H9 (cell line): ENCODE measurements at regions not wholly inside any gene's neighbourhood (a gene's known extent, or its start where the extent isn't known, plus 50 kb on each side); places are given as distances from the start of the nearest gene placed in this dataset.

Experiments
- DNase-seq: peaks from one replicate; pipeline ENCODE4 v3.0.0-alpha.2; 2017
- H2AFZ ChIP-seq: one replicate; pipeline ENCODE4 v1.6.1; 2013; ENCODE audit warnings: mild to moderate bottlenecking, low read length, control low read depth, moderate library complexity
- H2AK5ac ChIP-seq: 2 replicates; pipeline ENCODE4 v1.6.1; 2013; ENCODE audit warnings: low read length, control low read depth, mixed read lengths; ENCODE audit not compliant: insufficient read length
- H2BK120ac ChIP-seq: one replicate; pipeline ENCODE4 v1.6.1; 2013; ENCODE audit warnings: low read depth, mild to moderate bottlenecking, low read length, control low read depth, inconsistent platforms; ENCODE audit not compliant: poor library complexity, severe bottlenecking
- H2BK12ac ChIP-seq: 2 replicates; pipeline ENCODE4 v1.6.1; 2013; ENCODE audit warnings: low read length, control low read depth, mixed read lengths, low read depth; ENCODE audit not compliant: insufficient read length
- H2BK15ac ChIP-seq: 2 replicates; pipeline ENCODE4 v1.6.1; 2013; ENCODE audit warnings: low read depth, low read length, control low read depth
- H2BK20ac ChIP-seq: one replicate; pipeline ENCODE4 v1.6.1; 2013; ENCODE audit warnings: low read depth, mild to moderate bottlenecking, low read length, control low read depth, inconsistent platforms; ENCODE audit not compliant: poor library complexity, severe bottlenecking
- H2BK5ac ChIP-seq: 2 replicates; pipeline ENCODE4 v1.6.1; 2013; ENCODE audit warnings: low read length, control low read depth, mixed read lengths; ENCODE audit not compliant: insufficient read length
- H3K14ac ChIP-seq: 2 replicates; pipeline ENCODE4 v1.6.1; 2013; ENCODE audit warnings: low read length, control low read depth; ENCODE audit not compliant: insufficient read depth
- H3K18ac ChIP-seq: 2 replicates; pipeline ENCODE4 v1.6.1; 2013; ENCODE audit warnings: low read depth, mild to moderate bottlenecking, mixed read lengths, low read length, control low read depth; ENCODE audit not compliant: insufficient read length
- H3K23ac ChIP-seq: 2 replicates; pipeline ENCODE4 v1.6.1; 2013; ENCODE audit warnings: low read length, control low read depth, mixed read lengths, low read depth; ENCODE audit not compliant: insufficient read length
- H3K23me2 ChIP-seq: 2 replicates; pipeline ENCODE4 v1.6.1; 2013; ENCODE audit warnings: low read depth, mild to moderate bottlenecking, mixed read lengths, low read length, control low read depth; ENCODE audit not compliant: insufficient read length, poor library complexity, severe bottlenecking
- H3K27ac ChIP-seq: 2 replicates; pipeline ENCODE4 v1.5.1; 2013; ENCODE audit warnings: low read length, control low read depth, mixed read lengths, low read depth; ENCODE audit not compliant: insufficient read length
- H3K27me3 ChIP-seq: 2 replicates; pipeline ENCODE4 v1.6.1; 2013; ENCODE audit warnings: low read length, control low read depth, inconsistent platforms; ENCODE audit not compliant: insufficient read depth
- H3K4ac ChIP-seq: 2 replicates; pipeline ENCODE4 v1.6.1; 2013; ENCODE audit warnings: low read depth, mild to moderate bottlenecking, control low read depth, inconsistent platforms, low read length, moderate library complexity
- H3K4me1 ChIP-seq: 2 replicates; pipeline ENCODE4 v1.6.1; 2013; ENCODE audit warnings: low read length, control low read depth, inconsistent platforms; ENCODE audit not compliant: insufficient read depth
- H3K4me2 ChIP-seq: 2 replicates; pipeline ENCODE4 v1.6.1; 2013; ENCODE audit warnings: low read length, control low read depth, mixed read lengths; ENCODE audit not compliant: insufficient read length, insufficient read depth
- H3K56ac ChIP-seq: 2 replicates; pipeline ENCODE4 v1.6.1; 2013; ENCODE audit warnings: low read depth, mild to moderate bottlenecking, mixed read lengths, low read length, control low read depth; ENCODE audit not compliant: insufficient read length
- H3K79me1 ChIP-seq: 2 replicates; pipeline ENCODE4 v1.6.1; 2013; ENCODE audit warnings: low read depth, mild to moderate bottlenecking, moderate library complexity, low read length, control low read depth, inconsistent platforms; ENCODE audit not compliant: insufficient read depth, poor library complexity, severe bottlenecking
- H3K79me2 ChIP-seq: 2 replicates; pipeline ENCODE4 v1.6.1; 2013; ENCODE audit warnings: low read length, control low read depth, inconsistent platforms; ENCODE audit not compliant: insufficient read depth
- H3K9ac ChIP-seq: 2 replicates; pipeline ENCODE4 v1.6.1; 2013; ENCODE audit warnings: low read length, control low read depth, mixed read lengths; ENCODE audit not compliant: insufficient read length; ENCODE audit errors: extremely low read depth
- H3K9me3 ChIP-seq: one replicate; pipeline ENCODE4 v1.6.1; 2013; ENCODE audit warnings: low read depth, low read length, inconsistent platforms; ENCODE audit not compliant: control insufficient read depth
- H3T11ph ChIP-seq: one replicate; pipeline ENCODE4 v1.6.1; 2013; ENCODE audit warnings: mild to moderate bottlenecking, low read length, control low read depth, inconsistent platforms
- H4K20me1 ChIP-seq: one replicate; pipeline ENCODE4 v1.6.1; 2013; ENCODE audit not compliant: control insufficient read depth, insufficient read length, insufficient read depth
- H4K5ac ChIP-seq: 2 replicates; pipeline ENCODE4 v1.6.1; 2013; ENCODE audit warnings: low read depth, mild to moderate bottlenecking, mixed read lengths, low read length, control low read depth; ENCODE audit not compliant: insufficient read length
- H4K8ac ChIP-seq: replicated peaks from 2 replicates; pipeline ENCODE4 v1.6.1; 2013; ENCODE audit warnings: low read length, control low read depth, mixed read lengths, low read depth; ENCODE audit not compliant: insufficient read length
- H4K91ac ChIP-seq: 2 replicates; pipeline ENCODE4 v1.6.1; 2013; ENCODE audit warnings: low read depth, mild to moderate bottlenecking, moderate library complexity, mixed read lengths, low read length, control low read depth; ENCODE audit not compliant: insufficient read length
- H3K27ac Mint-ChIP-seq, 3 experiments: 2 replicates in 2 of 3; 3 replicates in 1 of 3; pipeline ENCODE4 v1.8.0; 2020 to 2021; ENCODE audit warnings: mixed read lengths in 3 of 3, mild to moderate bottlenecking in 1 of 3, moderate library complexity in 1 of 3
- H3K27me3 Mint-ChIP-seq: 2 replicates; pipeline ENCODE4 v1.8.0; 2021; ENCODE audit warnings: low read depth, mild to moderate bottlenecking, moderate library complexity, mixed read lengths
- H3K36me3 Mint-ChIP-seq, 3 experiments: 2 replicates in 2 of 3; 3 replicates in 1 of 3; pipeline ENCODE4 v1.8.0; 2020 to 2021; ENCODE audit warnings: low read depth in 3 of 3, mixed read lengths in 3 of 3; ENCODE audit not compliant: insufficient read depth in 1 of 3
- H3K4me1 Mint-ChIP-seq, 2 experiments: 2 replicates each; pipeline ENCODE4 v1.8.0; 2020; ENCODE audit warnings: mixed read lengths in 2 of 2
- H3K4me3 Mint-ChIP-seq, 2 experiments: 2 replicates in 1 of 2; 3 replicates in 1 of 2; pipeline ENCODE4 v1.8.0; 2020 to 2021; ENCODE audit warnings: mild to moderate bottlenecking in 2 of 2, mixed read lengths in 2 of 2, moderate library complexity in 1 of 2
- H3K9me3 Mint-ChIP-seq, 2 experiments: 2 replicates in 1 of 2; 3 replicates in 1 of 2; pipeline ENCODE4 v1.8.0; 2020; ENCODE audit warnings: mild to moderate bottlenecking in 2 of 2, mixed read lengths in 2 of 2, moderate library complexity in 1 of 2
- WGBS: extraction: QIAGEN DNeasy Blood & Tissue Kit; methylation state at CpG from one replicate; pipeline ENCODE4 v1.1.7; 2013; ENCODE audit warnings: missing lambda C conversion rate, low lambda C conversion rate, mixed read lengths; ENCODE audit not compliant: insufficient read length; ENCODE audit errors: extremely low coverage; 5-methylcytosine and 5-hydroxymethylcytosine counted together
- TF ChIP-seq, protein P1 (sequence below): fragments of 200-600 bp; sonication (generic); conservative IDR thresholded peaks from 3 replicates; pipeline ENCODE4 v1.8.0; 2021; ENCODE audit warnings: antibody characterized with exemption, mild to moderate bottlenecking

DNA sequence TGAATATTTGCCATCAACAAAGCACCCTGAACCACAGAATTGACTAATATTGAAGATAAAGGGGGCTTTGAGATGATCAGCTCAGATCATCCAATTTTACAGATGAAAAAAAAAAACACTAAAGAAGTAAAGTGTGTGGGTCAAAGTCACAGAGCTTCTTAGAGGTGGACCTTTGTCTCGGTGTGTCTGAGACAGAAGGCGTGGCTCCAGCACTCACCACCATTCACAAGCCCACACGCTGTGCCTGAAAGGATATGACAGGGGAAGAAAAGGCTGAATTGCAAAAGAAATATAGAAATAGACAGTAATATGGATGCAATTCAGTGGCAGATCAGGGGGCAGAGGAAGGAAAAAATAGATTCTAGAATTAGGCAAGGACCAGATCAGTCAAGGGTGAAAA is 114.9 kb upstream of the PLXNA4 start:
- no peaks in the 10 kb centered on the region for H4K20me1 ChIP-seq
- no peak overlapping the region for H4K91ac ChIP-seq
- peaks cover 31 to 41% of the 10 kb centered on the region in 2 experiments for H3K4me1 Mint-ChIP-seq
- no peaks in the 10 kb centered on the region for H3K27me3 ChIP-seq
- no peaks in the 10 kb centered on the region for H3K79me2 ChIP-seq
- no peak overlapping the region for H3T11ph ChIP-seq
- no CpG with 5 or more reads among the region's 3 CpGs for WGBS
- no peak overlapping the region for H3K4me2 ChIP-seq
- peaks cover under 1 to 10% of the 10 kb centered on the region in 2 experiments; a peak in 2 of 5 replicates for H3K9me3 Mint-ChIP-seq
- H2AK5ac ChIP-seq = no peak overlapping the region
- no peak overlapping the region for H4K8ac ChIP-seq
- peaks cover 3% of the 10 kb centered on the region for H3K9me3 ChIP-seq
- DNase-seq = no peak
- H2BK120ac ChIP-seq = no peak overlapping the region
- no peak overlapping the region for H3K27ac Mint-ChIP-seq
- H3K14ac ChIP-seq = no peak overlapping the region
- TF ChIP-seq, protein P1, sequence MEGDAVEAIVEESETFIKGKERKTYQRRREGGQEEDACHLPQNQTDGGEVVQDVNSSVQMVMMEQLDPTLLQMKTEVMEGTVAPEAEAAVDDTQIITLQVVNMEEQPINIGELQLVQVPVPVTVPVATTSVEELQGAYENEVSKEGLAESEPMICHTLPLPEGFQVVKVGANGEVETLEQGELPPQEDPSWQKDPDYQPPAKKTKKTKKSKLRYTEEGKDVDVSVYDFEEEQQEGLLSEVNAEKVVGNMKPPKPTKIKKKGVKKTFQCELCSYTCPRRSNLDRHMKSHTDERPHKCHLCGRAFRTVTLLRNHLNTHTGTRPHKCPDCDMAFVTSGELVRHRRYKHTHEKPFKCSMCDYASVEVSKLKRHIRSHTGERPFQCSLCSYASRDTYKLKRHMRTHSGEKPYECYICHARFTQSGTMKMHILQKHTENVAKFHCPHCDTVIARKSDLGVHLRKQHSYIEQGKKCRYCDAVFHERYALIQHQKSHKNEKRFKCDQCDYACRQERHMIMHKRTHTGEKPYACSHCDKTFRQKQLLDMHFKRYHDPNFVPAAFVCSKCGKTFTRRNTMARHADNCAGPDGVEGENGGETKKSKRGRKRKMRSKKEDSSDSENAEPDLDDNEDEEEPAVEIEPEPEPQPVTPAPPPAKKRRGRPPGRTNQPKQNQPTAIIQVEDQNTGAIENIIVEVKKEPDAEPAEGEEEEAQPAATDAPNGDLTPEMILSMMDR = no peak
- no peak overlapping the region for H2BK5ac ChIP-seq
- H3K56ac ChIP-seq = no peak overlapping the region
- no peak overlapping the region for H2BK20ac ChIP-seq
- no peak overlapping the region for H3K4ac ChIP-seq
- H3K4me3 Mint-ChIP-seq = no peak overlapping the region
- H3K27ac ChIP-seq = no peak overlapping the region
- H3K23me2 ChIP-seq = no peaks in the 10 kb centered on the region
- no peak overlapping the region for H4K5ac ChIP-seq
- H2BK12ac ChIP-seq = no peak overlapping the region
- no peaks in the 10 kb centered on the region for H3K79me1 ChIP-seq
- no peak overlapping the region for H3K9ac ChIP-seq
- H3K4me1 ChIP-seq = 0 out of 2 replicates have a peak, but pooled peaks cover 2% of the 10 kb centered on the region
- no peak overlapping the region for H2AFZ ChIP-seq
- peaks cover 0 to 8% (median under 1%) of the 10 kb centered on the region in 3 experiments; a peak in 2 of 7 replicates for H3K36me3 Mint-ChIP-seq
- H3K23ac ChIP-seq = no peak overlapping the region
- no peaks in the 10 kb centered on the region for H3K27me3 Mint-ChIP-seq
- no peak overlapping the region for H2BK15ac ChIP-seq
- H3K18ac ChIP-seq = no peak overlapping the region
